ENCODE measurements at regions not wholly inside any gene's neighbourhood (a gene's known extent, or its start where the extent isn't known, plus 50 kb on each side); places are given as distances from the start of the nearest gene placed in this dataset.

GRCh38 chr12:31876568-31877424 lies 82.4 kb upstream of the RESF1 start:
- no peak overlapping the region for H3K4me3 ChIP-seq (ENCODE audit: low read length)
- TF ChIP-seq, protein P1, sequence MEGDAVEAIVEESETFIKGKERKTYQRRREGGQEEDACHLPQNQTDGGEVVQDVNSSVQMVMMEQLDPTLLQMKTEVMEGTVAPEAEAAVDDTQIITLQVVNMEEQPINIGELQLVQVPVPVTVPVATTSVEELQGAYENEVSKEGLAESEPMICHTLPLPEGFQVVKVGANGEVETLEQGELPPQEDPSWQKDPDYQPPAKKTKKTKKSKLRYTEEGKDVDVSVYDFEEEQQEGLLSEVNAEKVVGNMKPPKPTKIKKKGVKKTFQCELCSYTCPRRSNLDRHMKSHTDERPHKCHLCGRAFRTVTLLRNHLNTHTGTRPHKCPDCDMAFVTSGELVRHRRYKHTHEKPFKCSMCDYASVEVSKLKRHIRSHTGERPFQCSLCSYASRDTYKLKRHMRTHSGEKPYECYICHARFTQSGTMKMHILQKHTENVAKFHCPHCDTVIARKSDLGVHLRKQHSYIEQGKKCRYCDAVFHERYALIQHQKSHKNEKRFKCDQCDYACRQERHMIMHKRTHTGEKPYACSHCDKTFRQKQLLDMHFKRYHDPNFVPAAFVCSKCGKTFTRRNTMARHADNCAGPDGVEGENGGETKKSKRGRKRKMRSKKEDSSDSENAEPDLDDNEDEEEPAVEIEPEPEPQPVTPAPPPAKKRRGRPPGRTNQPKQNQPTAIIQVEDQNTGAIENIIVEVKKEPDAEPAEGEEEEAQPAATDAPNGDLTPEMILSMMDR (conservative IDR thresholded peaks at IDR 0.05; ENCODE audit: low read depth, low read length): no peak
- no peak for DNase-seq (ENCODE audit: low read depth)

- TF ChIP-seq, protein P1 (conservative IDR thresholded peaks at IDR 0.05; ENCODE audit: low read depth, low read length): no peak
- DNase-seq (ENCODE audit: low read depth): no peak
- H3K4me3 ChIP-seq (ENCODE audit: low read length): no peak overlapping the region
These were observed 83.6 kb upstream of the RESF1 start for GRCh38 chr12:31875609-31875964.

GRCh38 chr12:31874961-31875608 lies 84.1 kb upstream of the RESF1 start:
- TF ChIP-seq, protein P1 (conservative IDR thresholded peaks at IDR 0.05; ENCODE audit: low read depth, low read length): no peak
- H3K4me3 ChIP-seq (ENCODE audit: low read length): no peak overlapping the region
- DNase-seq (ENCODE audit: low read depth): peak; percentile 6

GRCh38 chr12:31872831-31873604 lies 86.2 kb upstream of the RESF1 start:
- H3K4me3 ChIP-seq (ENCODE audit: low read length): no peak overlapping the region
- no peak for DNase-seq (ENCODE audit: low read depth)
- TF ChIP-seq, protein P1 (conservative IDR thresholded peaks at IDR 0.05; ENCODE audit: low read depth, low read length): no peak

DNA sequence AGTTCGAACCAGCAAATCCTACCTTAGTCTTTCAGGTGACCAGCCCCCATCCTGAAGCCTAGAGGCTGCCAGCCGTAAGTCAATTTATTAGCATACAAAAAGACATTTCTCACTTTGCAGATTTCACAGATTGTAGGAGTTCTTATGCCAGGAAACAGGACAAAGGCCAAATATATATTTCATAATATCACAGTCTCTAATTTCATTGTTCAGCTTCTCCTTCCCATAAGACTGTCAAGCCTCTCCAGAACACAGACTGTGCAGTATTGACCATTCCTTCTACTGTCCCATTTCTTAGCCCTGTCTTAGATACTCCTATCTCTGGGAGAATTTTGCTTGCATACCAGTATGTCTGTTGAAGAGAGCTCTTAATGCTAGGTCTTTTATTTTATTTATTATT lies 89.2 kb upstream of the RESF1 start:
- no peak overlapping the region for H3K4me3 ChIP-seq (ENCODE audit: low read length)
- no peak for DNase-seq (ENCODE audit: low read depth)
- TF ChIP-seq, protein P1 (conservative IDR thresholded peaks at IDR 0.05; ENCODE audit: low read depth, low read length): no peak

- peak; percentile 43 for DNase-seq (ENCODE audit: low read depth)
- no peak overlapping the region for H3K4me3 ChIP-seq (ENCODE audit: low read length)
- TF ChIP-seq, protein P1 (conservative IDR thresholded peaks at IDR 0.05; ENCODE audit: low read depth, low read length): no peak
These were observed 90.2 kb upstream of the RESF1 start for GRCh38 chr12:31868965-31869364.
